T-helper 1 cell (primary cell): ENCODE measurements at regions not wholly inside any gene's neighbourhood (a gene's known extent, or its start where the extent isn't known, plus 50 kb on each side); places are given as distances from the start of the nearest gene placed in this dataset.

Experiments used
- DNase-seq, 5 donors: peaks; one replicate each; pipeline ENCODE4 v3.0.0-alpha.2; 2012 to 2020

DNA sequence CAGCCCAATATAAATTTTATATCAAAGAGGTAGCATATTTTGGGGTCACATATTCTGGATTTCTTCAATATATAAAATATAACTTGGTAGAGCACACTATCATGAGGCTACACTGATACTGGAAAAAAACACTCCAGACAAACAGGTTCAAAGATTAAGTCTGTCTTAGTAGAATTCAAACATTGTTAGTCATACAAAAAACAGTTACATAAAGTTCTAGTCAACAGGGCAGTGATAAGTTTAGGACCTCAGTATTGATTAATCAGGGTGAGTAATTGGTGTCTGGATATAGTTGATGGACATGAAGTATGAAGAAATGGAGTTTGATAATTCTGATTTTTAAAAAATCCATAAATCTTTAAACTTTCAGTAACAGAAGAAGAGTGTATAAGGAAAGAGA lies 1291.3 kb downstream of the FSTL5 start:
- DNase-seq: no peak

DNA sequence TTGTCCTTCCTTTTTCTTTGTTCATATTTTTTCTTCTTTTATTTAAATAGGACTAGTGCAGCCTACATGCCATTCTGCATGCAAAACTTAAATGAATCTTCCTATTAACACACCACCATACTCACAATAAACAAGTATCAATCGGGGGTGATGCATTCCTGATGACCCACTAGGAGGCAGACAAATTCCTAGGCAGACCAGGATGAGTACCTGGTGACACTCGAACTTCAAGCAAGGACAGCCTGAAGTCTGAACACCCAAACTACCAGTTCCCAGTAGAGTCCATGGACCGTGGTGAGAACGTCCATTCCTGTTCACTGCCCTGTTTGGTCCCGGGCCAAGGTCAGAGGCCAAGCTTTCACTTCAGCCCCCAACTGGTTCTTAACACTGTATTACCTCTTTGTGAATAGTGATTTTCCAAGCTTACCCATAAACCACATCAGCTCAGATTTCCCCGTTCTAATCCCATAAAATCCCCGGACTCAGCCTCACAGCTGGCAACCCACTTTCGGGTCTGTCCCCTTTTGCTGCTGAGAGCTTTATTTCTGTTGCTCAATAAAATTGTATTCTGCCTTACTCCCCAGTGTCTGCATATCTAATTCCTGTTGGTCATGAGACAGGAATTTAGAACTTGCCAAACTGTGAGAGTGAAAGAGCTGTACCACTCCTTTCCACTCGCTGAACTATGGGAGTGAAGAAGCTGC lies 1286.6 kb downstream of the FSTL5 start:
- DNase-seq: no peak

DNA sequence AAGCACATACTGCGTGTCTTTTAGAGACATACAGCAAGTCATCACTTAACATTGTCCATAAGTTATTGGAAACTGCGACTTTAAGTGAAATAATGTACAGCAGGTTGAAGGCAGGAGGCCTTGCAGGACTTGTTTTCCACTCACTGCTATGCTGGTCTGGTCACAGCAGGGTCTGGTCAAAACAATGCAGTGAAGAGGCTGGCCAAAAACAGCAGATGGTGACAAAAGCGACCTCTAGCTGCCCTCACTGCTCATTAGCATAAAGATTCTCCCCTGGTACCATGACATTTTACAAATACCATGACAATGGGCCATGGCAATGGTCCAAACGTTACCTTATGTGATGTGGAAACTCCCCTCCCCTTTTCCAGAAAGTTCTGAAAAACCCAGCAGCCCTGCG lies 1283.6 kb downstream of the FSTL5 start:
- no peak for DNase-seq

DNA sequence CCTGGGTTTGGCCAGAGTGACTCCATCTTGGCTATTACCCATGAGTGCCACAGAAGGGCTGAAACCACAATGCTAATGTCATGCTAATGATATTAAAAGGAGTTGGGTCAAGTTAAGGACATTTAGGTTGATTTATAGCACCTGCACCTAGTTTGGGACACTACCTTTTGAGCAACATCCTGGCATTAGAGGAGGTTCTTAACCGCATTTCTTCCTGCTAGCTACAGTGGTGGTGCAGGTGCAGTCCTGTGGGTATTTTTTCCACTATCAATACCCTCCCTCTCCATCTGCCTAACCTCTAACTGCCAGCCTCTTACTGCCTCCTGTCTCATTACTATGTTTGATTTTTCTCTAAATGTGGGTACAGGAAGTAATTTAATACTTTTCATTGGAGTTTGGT lies 1276.1 kb downstream of the FSTL5 start:
- DNase-seq: no peak

DNA sequence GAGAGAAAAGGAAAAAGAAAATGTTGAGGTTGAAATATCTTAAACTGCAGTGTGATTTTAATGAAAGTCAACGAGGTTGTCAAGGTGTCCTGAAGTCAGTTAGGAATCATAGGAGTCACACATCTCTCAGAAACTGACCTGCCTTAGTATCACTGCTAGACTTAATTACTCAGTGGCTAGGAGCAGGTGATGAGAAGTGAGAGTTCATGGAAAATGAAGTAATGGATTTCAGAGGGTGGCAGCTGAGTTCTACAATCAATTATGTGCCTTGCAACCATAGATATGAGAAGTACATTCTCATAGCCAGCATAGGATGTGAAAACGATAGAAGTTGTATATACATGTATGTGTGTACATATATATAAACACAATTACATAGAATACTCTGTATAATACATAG lies 1269.7 kb downstream of the FSTL5 start:
- no peak for DNase-seq

DNA sequence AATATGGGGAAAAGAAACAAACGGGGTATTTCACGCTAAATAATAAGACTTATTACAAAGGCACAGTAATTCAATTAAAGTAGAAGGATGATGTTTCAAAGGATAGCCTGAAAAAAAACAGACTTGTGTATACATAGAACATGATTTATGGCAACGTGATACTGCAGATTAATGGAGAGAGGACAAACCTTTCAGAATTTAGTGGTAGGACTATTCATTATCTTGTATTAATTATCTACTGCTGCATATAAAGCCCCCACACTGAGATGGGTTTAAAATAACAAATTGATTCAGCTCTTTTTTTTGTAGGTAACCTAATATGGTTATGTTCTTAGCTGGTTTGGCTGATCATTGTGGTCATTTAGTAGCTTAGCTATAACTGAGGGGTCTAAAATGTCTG lies 1269.0 kb downstream of the FSTL5 start:
- DNase-seq: no peak

DNA sequence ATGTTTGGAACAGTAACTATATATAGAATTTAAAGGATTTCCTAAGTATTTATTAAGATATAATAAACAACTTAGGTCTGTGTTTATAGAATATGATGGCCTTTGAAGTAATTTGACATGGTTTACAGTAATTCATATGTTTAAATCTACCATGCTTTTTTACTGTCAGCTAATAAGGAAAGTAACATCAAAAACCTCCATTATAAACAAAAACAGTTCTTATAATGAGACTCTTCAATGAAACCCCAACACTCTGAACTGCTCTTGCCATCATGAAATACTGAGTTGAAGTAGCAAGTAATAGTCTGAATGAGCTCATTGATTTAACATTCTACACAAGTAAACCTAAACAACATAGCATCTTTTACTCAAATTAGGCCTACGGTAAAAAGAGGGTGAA lies 1236.5 kb downstream of the FSTL5 start:
- no peak for DNase-seq

DNA sequence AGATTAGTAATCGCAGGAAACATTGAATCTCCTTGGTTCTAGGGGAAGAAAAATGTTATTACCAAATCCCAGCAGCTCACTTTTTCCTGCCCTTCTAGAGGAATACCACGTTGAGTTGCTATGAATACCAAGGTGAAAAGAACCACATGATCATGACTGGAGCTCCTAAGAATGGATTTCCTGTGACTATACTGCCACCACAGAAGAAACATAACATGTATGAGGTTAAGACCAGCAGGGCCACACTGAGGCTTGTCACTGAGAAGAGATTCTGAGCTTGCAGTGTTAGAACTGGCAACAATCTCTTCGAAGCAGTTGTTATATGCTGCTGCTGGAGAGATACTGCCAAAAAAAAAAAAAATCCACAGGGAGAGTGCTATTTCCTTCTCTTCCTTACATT lies 1235.3 kb downstream of the FSTL5 start:
- no peak for DNase-seq

DNA sequence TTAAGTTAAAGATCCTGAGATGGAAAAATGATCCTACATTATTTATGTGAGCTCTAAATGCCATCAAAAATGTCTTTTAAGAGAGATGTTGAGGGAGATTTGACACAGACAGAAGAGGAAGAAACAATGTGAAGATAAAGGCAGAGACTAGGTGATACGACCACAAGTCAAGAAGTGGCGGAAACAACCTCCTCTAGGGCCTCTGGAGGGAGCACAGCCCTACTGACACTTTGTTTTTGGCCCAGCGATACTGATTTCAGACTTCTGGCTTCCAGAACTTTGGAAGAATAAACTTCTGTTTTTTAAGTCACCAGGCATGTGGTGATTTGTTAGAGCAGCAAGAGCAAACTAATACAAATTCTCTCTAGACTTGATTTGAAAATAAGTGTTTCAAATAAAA lies 1216.1 kb downstream of the FSTL5 start:
- no peak for DNase-seq

DNA sequence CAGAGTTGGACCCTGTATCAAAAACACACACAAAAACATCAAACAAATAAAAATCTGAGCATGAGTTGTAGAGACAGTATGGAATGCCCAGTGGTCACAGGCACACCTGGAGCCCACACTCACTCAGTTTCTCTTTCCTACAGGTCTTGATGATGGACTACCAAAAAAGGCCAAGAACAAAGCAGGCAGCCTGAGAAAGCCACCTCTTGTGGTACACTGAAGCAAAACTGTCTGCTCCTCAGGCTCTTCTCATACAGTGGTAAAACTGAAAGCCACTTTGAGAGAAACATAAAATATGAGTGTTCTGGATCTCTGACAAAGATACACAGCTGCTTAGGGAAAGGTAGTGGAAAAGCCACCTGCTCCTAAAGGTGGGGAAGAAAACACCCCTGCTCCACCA lies 1206.9 kb downstream of the FSTL5 start:
- no peak for DNase-seq

DNA sequence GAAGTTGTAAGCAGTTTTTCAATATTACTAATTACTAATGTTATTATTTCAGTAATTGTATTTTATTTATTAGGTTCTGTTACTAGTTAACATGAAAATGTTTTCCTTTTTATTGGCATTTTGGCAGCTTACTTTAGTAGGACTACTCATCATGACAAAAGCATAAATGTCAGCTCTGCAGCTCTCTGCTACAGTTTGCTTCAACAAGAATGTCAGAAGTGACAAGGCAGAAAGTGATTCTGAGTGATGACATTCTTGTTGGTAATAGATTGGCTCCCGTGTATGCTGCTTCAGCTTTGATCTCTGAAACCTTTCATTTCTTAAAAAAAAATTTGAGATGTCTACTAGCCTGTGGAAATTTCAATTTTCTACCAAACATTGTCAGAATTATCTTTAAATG lies 1193.9 kb downstream of the FSTL5 start:
- no peak for DNase-seq

DNA sequence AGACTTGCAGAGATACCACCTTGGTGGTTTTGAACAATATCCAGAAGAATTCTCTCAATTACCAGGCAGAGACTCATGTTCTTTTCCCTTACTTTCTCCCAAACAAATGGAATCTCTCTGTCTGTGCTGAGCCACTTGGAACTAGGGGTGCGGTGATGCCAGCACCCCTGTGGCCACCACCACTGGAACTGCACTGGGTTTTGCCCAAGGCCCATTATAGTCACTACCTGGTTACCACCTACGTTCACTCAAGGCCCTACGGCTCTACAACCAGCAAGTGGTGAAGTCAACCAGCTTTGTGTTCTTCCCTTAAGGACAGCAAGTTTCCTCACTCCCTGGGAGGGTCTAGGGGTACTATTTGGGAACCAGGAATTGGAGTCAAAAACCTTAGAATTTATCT lies 1183.7 kb downstream of the FSTL5 start:
- DNase-seq: no peak

DNA sequence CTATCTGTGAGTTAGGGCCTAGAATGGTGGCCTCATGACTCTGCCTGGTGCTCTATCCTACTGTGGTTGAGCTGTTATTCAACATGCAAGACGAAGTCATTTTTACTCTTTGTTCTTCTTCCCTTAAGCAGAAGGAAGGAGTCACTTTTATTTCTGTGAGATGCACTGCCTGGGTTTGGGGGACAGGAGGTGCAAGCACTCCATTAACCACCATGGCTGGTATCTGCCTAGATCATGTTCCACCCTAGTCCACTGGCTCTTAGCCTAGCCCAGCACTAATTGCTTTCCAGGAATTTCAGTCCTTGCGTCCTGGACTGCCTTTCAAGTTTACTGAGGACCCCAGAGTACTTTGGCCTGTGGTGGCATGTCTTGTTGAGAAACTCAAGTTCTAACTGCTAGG lies 1182.7 kb downstream of the FSTL5 start:
- DNase-seq: no peak

DNA sequence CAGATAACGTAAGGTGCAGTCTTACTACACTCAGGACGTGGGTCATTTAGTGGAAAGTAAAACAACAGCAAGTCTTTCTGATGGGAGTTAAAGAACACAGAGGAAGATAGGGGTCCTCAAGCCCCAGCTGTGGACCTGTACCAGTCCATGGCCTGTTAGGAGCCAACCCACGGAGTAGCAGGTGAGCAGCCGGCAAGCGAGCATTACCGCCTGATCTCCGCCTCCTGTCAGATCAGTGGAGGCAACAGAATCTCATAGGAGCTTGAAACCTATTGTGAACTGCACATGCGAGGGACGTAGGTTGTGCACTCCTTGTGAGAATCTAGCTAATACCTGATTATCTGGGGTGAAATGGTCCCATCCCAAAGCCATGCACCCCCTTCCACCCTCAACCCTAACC lies 1180.8 kb downstream of the FSTL5 start:
- DNase-seq: no peak

DNA sequence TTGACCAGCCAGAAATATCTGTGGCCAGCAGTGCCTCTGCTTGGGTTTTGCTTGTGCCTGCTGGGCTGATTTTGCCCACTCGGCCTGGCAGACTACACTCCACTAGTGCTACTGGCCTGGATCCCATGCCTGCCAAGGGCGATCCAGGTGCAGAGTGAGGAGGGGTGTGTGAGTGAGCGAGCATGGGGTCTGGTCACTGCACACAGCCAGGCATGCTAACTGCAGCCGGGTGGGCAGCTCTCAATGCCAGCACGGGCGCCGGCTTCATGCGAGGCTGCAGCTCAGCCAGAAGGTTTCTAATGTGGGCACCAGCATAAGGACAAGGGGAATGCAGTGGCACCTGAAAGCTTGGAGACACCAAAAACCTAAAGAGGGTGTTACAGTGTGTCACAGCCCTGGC lies 1161.4 kb downstream of the FSTL5 start:
- no peak for DNase-seq

DNA sequence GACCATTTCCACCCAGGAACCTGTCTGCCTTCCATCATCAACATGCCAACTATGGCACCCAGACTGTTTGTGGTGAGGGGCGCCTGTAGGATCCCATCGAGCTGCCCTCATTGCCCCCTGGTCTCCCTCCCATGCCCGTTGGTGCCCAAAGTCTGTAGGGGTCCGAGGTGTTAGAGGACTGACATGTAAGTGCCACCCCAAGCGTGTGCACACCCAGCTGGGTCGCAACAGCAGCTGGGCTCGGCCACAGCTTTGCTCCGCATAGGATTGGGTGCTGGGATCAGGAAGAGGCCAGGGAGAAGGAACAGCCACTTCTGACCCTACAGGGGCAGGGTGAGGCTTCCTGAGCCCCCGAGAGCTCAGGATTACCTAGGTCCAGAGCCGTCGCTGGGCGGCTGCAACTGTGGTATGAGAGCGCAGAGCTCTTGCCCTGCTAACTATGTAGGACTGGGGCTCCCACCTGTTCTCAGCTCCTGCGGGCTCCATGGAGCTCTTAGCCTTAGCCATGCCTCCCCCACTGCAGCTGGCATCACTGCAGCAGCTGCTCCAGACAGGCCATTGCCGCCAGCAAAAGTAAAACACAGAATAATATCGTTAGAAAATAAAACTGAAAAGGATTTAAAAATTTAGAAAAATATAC lies 1160.3 kb downstream of the FSTL5 start:
- DNase-seq: no peak

DNA sequence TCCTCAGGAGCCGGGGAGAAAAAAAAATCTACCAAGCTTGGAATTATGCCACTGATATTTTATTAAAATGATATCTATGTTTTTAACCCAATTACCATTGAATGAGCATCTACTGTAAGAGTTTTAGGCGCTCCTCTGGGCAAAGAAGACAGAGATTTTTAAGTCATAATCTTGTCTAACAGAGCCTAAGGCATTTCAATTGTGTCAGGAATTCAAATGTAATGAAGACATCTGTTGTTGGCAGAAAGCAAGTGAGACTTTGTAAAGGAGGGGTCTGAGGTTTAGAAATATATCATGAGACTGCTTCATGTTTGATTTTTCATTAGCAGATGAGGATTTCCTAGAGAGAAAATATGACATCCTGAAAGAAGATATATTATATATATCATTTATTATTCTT lies 1158.1 kb downstream of the FSTL5 start:
- DNase-seq: no peak

DNA sequence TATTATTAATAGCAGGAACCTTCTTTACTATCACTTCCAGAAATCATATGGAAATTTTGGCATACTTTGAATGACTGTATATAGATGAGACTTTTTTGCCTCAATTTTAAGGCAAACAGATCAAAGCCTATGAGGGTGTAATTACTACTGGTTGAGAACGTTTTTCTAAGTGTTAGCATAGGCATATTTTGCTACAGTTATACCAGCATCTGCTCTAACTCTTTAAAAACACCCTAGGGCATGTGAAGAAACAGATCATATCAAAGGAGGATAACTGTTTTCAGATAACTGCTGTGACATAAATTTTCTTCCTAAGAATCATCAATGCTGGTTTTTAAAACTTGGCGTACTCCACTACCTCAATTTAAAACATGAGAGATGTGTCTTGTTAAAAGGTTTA lies 1155.3 kb downstream of the FSTL5 start:
- DNase-seq: no peak

DNA sequence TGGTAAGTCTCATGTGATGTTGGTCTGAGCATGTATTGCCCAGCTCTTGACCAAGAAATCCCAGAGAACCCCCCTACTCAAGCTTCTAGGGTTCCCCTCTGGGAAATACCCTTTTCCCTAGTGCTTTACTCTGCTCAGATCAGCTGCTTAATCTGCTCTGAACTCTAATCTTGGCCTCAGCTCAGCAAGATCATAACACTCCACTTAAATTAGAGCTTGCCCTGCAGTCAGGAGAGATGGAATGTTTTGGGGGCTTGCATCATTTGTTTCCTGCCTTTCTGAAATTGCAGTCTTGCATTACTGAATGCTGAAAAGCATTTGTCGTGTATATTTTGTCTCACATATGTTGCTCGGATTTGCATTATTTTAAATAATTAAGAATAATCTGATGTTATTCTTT lies 1153.6 kb downstream of the FSTL5 start:
- no peak for DNase-seq
